ENCODE measurements at regions not wholly inside any gene's neighbourhood (a gene's known extent, or its start where the extent isn't known, plus 50 kb on each side); places are given as distances from the start of the nearest gene placed in this dataset.
A peak's percentile ranks its signal among the peaks of the same experiment; 100 is the strongest.

GRCh38 chr20:19823971-19824370, 65.9 kb downstream of the RIN2 start:
- no peak for DNase-seq (ENCODE audit: low spot score)
- H3K9me3 Mint-ChIP-seq = no peaks in the 10 kb centered on the region
- ATAC-seq = no peak
- no peaks in the 10 kb centered on the region for H3K36me3 Mint-ChIP-seq
- peaks cover 11 to 14% of the 10 kb centered on the region in 2 donors for H3K4me1 Mint-ChIP-seq (ENCODE audit: low read depth in 2 of 2)
- H3K27me3 Mint-ChIP-seq = peaks cover 0 to 12% of the 10 kb centered on the region in 2 donors
- H3K4me3 Mint-ChIP-seq = no peak overlapping the region
- H3K27ac Mint-ChIP-seq = no peak overlapping the region

GRCh38 chr20:19824861-19825260, 66.8 kb downstream of the RIN2 start:
- no peak for ATAC-seq
- H3K27ac Mint-ChIP-seq = no peak overlapping the region
- no peaks in the 10 kb centered on the region for H3K9me3 Mint-ChIP-seq
- DNase-seq (ENCODE audit: low spot score) = no peak
- H3K4me1 Mint-ChIP-seq (ENCODE audit: low read depth in 2 of 2) = peaks cover 15 to 17% of the 10 kb centered on the region in 2 donors
- no peaks in the 10 kb centered on the region for H3K36me3 Mint-ChIP-seq
- H3K4me3 Mint-ChIP-seq = no peak overlapping the region
- H3K27me3 Mint-ChIP-seq = peaks cover 0 to 12% of the 10 kb centered on the region in 2 donors

GRCh38 chr20:19826179-19826914, 68.3 kb downstream of the RIN2 start:
- no peak overlapping the region for H3K4me3 Mint-ChIP-seq
- peaks cover 15 to 17% of the 10 kb centered on the region in 2 donors for H3K4me1 Mint-ChIP-seq (ENCODE audit: low read depth in 2 of 2)
- ATAC-seq (no peak), DNase-seq (ENCODE audit: low spot score) (no peak)
- H3K27ac Mint-ChIP-seq = no peak overlapping the region
- H3K36me3 Mint-ChIP-seq = no peaks in the 10 kb centered on the region
- H3K9me3 Mint-ChIP-seq = no peaks in the 10 kb centered on the region
- peaks cover 0 to 5% of the 10 kb centered on the region in 2 donors for H3K27me3 Mint-ChIP-seq

GRCh38 chr20:19827818-19828217, 69.8 kb downstream of the RIN2 start:
- ATAC-seq = no peak
- DNase-seq (ENCODE audit: low spot score) = no peak
- H3K27me3 Mint-ChIP-seq = no peaks in the 10 kb centered on the region
- H3K27ac Mint-ChIP-seq = peak overlapping the region in 1 of 2 donors; percentile 29
- H3K9me3 Mint-ChIP-seq = no peaks in the 10 kb centered on the region
- no peaks in the 10 kb centered on the region for H3K36me3 Mint-ChIP-seq
- peak overlapping the region; percentile 24 for H3K4me3 Mint-ChIP-seq
- H3K4me1 Mint-ChIP-seq (ENCODE audit: low read depth in 2 of 2) = peaks cover 17% of the 10 kb centered on the region in 2 donors

GRCh38 chr20:19828232-19828631, 70.2 kb downstream of the RIN2 start:
- no peaks in the 10 kb centered on the region for H3K9me3 Mint-ChIP-seq
- peak overlapping the region; percentile 24 for H3K4me3 Mint-ChIP-seq
- H3K27ac Mint-ChIP-seq = peak overlapping the region in 1 of 2 donors; percentile 29
- ATAC-seq (peak; percentile 86 to 92), DNase-seq (ENCODE audit: low spot score) (no peak)
- H3K4me1 Mint-ChIP-seq (ENCODE audit: low read depth in 2 of 2) = peaks cover 17 to 20% of the 10 kb centered on the region in 2 donors
- peaks cover 0 to under 1% of the 10 kb centered on the region in 2 donors for H3K27me3 Mint-ChIP-seq
- H3K36me3 Mint-ChIP-seq = no peaks in the 10 kb centered on the region

- H3K9me3 Mint-ChIP-seq = no peaks in the 10 kb centered on the region
- no peaks in the 10 kb centered on the region for H3K36me3 Mint-ChIP-seq
- no peak for ATAC-seq
- no peak overlapping the region for H3K4me3 Mint-ChIP-seq
- peaks cover 17 to 20% of the 10 kb centered on the region in 2 donors for H3K4me1 Mint-ChIP-seq (ENCODE audit: low read depth in 2 of 2)
- H3K27me3 Mint-ChIP-seq = peaks cover 2 to 9% of the 10 kb centered on the region in 2 donors
- H3K27ac Mint-ChIP-seq = no peak overlapping the region
- DNase-seq (ENCODE audit: low spot score) = no peak
Measured at GRCh38 chr20:19830211-19830785, 72.2 kb downstream of the RIN2 start.

GRCh38 chr20:19832875-19833274, 74.8 kb downstream of the RIN2 start:
- Mint-ChIP-seq H3K9me3 (no peaks in the 10 kb centered on the region), H3K4me3 (no peak overlapping the region), H3K27me3 (peaks cover 4 to 9% of the 10 kb centered on the region in 2 donors), H3K4me1 (ENCODE audit: low read depth in 2 of 2) (peaks cover 14 to 19% of the 10 kb centered on the region in 2 donors), H3K36me3 (no peaks in the 10 kb centered on the region), H3K27ac (no peak overlapping the region)
- no peak for DNase-seq (ENCODE audit: low spot score)
- ATAC-seq = no peak

GRCh38 chr20:19833395-19833794, 75.3 kb downstream of the RIN2 start:
- no peak for DNase-seq (ENCODE audit: low spot score)

GRCh38 chr20:19834287-19834686, 76.2 kb downstream of the RIN2 start:
- Mint-ChIP-seq H3K4me3 (no peak overlapping the region), H3K27me3 (peaks cover 4 to 9% of the 10 kb centered on the region in 2 donors), H3K27ac (no peak overlapping the region), H3K4me1 (ENCODE audit: low read depth in 2 of 2) (peaks cover 0 to 6% of the 10 kb centered on the region in 2 donors), H3K9me3 (no peaks in the 10 kb centered on the region), H3K36me3 (no peaks in the 10 kb centered on the region)
- ATAC-seq (no peak), DNase-seq (ENCODE audit: low spot score) (no peak)

More at GRCh38 chr20:19833395-19833794, 75.3 kb downstream of the RIN2 start:
- peaks cover 4 to 9% of the 10 kb centered on the region in 2 donors for H3K27me3 Mint-ChIP-seq
- no peak for ATAC-seq
- no peaks in the 10 kb centered on the region for H3K9me3 Mint-ChIP-seq
- peaks cover 9 to 14% of the 10 kb centered on the region in 2 donors for H3K4me1 Mint-ChIP-seq (ENCODE audit: low read depth in 2 of 2)
- no peak overlapping the region for H3K27ac Mint-ChIP-seq
- no peak overlapping the region for H3K4me3 Mint-ChIP-seq
- H3K36me3 Mint-ChIP-seq = no peaks in the 10 kb centered on the region

GRCh38 chr20:19834783-19835182, 76.7 kb downstream of the RIN2 start:
- DNase-seq (ENCODE audit: low spot score) (no peak), ATAC-seq (no peak)
- Mint-ChIP-seq H3K4me3 (no peak overlapping the region), H3K36me3 (no peaks in the 10 kb centered on the region), H3K27ac (no peak overlapping the region), H3K4me1 (ENCODE audit: low read depth in 2 of 2) (peaks cover 0 to 5% of the 10 kb centered on the region in 2 donors), H3K9me3 (no peaks in the 10 kb centered on the region), H3K27me3 (peaks cover 6 to 9% of the 10 kb centered on the region in 2 donors)

- DNase-seq (ENCODE audit: low spot score) (no peak), ATAC-seq (no peak)
- peaks cover 6 to 9% of the 10 kb centered on the region in 2 donors for H3K27me3 Mint-ChIP-seq
Measured at GRCh38 chr20:19835533-19836222, 77.6 kb downstream of the RIN2 start.

GRCh38 chr20:19838468-19838867, 80.4 kb downstream of the RIN2 start:
- Mint-ChIP-seq H3K9me3 (no peaks in the 10 kb centered on the region), H3K27me3 (peaks cover 9% of the 10 kb centered on the region in 2 donors), H3K36me3 (no peaks in the 10 kb centered on the region), H3K4me1 (ENCODE audit: low read depth in 2 of 2) (no peaks in the 10 kb centered on the region), H3K27ac (no peak overlapping the region), H3K4me3 (no peak overlapping the region)
- no peak for DNase-seq (ENCODE audit: low spot score)
- ATAC-seq = no peak

More at GRCh38 chr20:19835533-19836222, 77.6 kb downstream of the RIN2 start:
- Mint-ChIP-seq H3K36me3 (no peaks in the 10 kb centered on the region), H3K27ac (no peak overlapping the region), H3K9me3 (no peaks in the 10 kb centered on the region), H3K4me1 (ENCODE audit: low read depth in 2 of 2) (peaks cover 0 to 5% of the 10 kb centered on the region in 2 donors), H3K4me3 (no peak overlapping the region)

- DNase-seq (ENCODE audit: low spot score) = no peak
- Mint-ChIP-seq H3K9me3 (no peaks in the 10 kb centered on the region), H3K4me3 (no peak overlapping the region), H3K27ac (no peak overlapping the region), H3K36me3 (no peaks in the 10 kb centered on the region), H3K27me3 (peaks cover 9% of the 10 kb centered on the region in 2 donors), H3K4me1 (ENCODE audit: low read depth in 2 of 2) (no peaks in the 10 kb centered on the region)
- ATAC-seq = no peak
Measured at GRCh38 chr20:19839053-19839452, 81.0 kb downstream of the RIN2 start.

Measured in natural killer cell treated with Interleukin-12 subunit alpha and Interleukin-12 subunit beta and Interleukin-15 and Interleukin-18, amount 100 ng/mL, for 72 hours (primary cell).